ENCODE measurements at regions not wholly inside any gene's neighbourhood (a gene's known extent, or its start where the extent isn't known, plus 50 kb on each side); places are given as distances from the start of the nearest gene placed in this dataset.

DNA sequence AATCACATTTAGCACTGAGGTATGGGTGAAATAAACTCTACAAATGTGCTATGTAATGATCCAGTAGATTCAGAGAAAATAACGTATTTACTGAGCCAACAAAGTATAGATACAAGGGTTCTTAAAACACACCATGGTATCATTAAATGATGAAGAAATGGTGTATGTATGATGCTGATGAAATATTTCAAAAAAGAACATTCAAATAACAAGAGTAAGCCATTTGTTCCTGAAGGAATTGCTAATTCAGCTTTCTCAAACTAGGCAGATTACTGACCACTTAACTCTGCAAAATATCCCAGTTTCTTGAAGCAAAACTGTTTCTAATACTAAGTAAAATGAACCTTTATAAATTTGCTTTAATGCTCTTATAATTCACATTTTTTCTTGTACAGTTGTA lies 97.6 kb upstream of the IFNE start:
- DNase-seq: no peak
- H3K27ac ChIP-seq: no peak overlapping the region
- no peaks in the 10 kb centered on the region for H3K36me3 ChIP-seq
- H3K9me3 ChIP-seq: no peaks in the 10 kb centered on the region
- intact Hi-C loops (cut with DNase I; ENCODE audit: low total_unique reads): no loop called here
- H3K4me3 ChIP-seq: no peak overlapping the region
- no peaks in the 10 kb centered on the region for H3K4me1 ChIP-seq
- H3K27me3 ChIP-seq: no peaks in the 10 kb centered on the region
- TF ChIP-seq, protein P1, sequence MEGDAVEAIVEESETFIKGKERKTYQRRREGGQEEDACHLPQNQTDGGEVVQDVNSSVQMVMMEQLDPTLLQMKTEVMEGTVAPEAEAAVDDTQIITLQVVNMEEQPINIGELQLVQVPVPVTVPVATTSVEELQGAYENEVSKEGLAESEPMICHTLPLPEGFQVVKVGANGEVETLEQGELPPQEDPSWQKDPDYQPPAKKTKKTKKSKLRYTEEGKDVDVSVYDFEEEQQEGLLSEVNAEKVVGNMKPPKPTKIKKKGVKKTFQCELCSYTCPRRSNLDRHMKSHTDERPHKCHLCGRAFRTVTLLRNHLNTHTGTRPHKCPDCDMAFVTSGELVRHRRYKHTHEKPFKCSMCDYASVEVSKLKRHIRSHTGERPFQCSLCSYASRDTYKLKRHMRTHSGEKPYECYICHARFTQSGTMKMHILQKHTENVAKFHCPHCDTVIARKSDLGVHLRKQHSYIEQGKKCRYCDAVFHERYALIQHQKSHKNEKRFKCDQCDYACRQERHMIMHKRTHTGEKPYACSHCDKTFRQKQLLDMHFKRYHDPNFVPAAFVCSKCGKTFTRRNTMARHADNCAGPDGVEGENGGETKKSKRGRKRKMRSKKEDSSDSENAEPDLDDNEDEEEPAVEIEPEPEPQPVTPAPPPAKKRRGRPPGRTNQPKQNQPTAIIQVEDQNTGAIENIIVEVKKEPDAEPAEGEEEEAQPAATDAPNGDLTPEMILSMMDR (IDR thresholded peaks at IDR 0.05): no peak
- TF ChIP-seq POLR2A (IDR thresholded peaks at IDR 0.05): no peak

GRCh38 chr9:21580636-21581378 lies 98.7 kb upstream of the IFNE start:
- Histone ChIP-seq H3K36me3 (no peaks in the 10 kb centered on the region), H3K27me3 (no peaks in the 10 kb centered on the region), H3K4me3 (no peak overlapping the region), H3K4me1 (no peaks in the 10 kb centered on the region), H3K9me3 (no peaks in the 10 kb centered on the region), H3K27ac (no peak overlapping the region)
- no peak for DNase-seq
- TF ChIP-seq, protein P1 (IDR thresholded peaks at IDR 0.05): no peak
- no peak for TF ChIP-seq POLR2A (IDR thresholded peaks at IDR 0.05)
- intact Hi-C loops (cut with DNase I; ENCODE audit: low total_unique reads): no loop called here

DNA sequence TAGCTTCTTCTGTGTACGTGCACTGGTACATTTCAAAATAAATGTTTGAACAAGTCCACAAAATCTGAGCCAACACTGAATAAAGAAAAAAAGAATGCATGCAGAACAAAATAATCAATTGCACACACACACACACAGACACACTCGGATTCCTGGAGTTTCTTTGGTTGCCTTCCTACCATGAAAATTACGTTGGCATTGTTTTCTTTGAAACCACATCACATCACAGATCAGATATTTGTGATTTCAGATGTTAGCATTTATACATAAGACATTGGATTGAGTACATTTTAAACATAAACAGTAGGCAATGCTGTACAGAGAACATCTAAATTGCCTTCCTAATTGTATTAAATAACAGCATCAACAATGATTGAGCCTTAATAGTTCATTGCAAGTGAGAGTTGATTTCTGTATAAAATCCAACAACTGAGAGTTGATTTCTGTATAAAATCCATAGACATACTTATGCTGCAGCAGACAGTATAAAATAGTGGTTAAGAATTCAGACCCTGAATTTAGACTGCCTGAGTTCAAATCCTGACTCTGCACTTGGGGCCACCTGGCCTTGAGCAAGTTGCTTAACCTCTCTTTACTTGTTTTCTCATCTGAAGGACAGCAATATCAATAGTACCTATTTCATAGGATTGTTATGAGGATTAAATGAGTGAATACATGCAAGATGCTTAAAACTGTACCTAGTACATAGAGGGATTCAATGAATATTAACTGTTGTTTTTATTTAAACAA lies 101.7 kb upstream of the IFNE start:
- Histone ChIP-seq H3K4me1 (no peaks in the 10 kb centered on the region), H3K27ac (no peak overlapping the region), H3K9me3 (no peaks in the 10 kb centered on the region), H3K36me3 (no peaks in the 10 kb centered on the region), H3K27me3 (no peaks in the 10 kb centered on the region), H3K4me3 (no peak overlapping the region)
- TF ChIP-seq POLR2A (IDR thresholded peaks at IDR 0.05): no peak
- TF ChIP-seq, protein P1 (IDR thresholded peaks at IDR 0.05): no peak
- intact Hi-C loops (cut with DNase I; ENCODE audit: low total_unique reads): no loop called here
- no peak for DNase-seq

GRCh38 chr9:21584890-21585289 lies 102.8 kb upstream of the IFNE start:
- Histone ChIP-seq H3K4me1 (no peaks in the 10 kb centered on the region), H3K9me3 (no peaks in the 10 kb centered on the region), H3K36me3 (no peaks in the 10 kb centered on the region), H3K27me3 (no peaks in the 10 kb centered on the region), H3K27ac (no peak overlapping the region), H3K4me3 (no peak overlapping the region)
- no peak for DNase-seq
- TF ChIP-seq POLR2A (IDR thresholded peaks at IDR 0.05): no peak
- TF ChIP-seq, protein P1 (IDR thresholded peaks at IDR 0.05): no peak
- intact Hi-C loops (cut with DNase I; ENCODE audit: low total_unique reads): no loop called here

Data from uterus (tissue), 3 donors.